HPDE6-E6E7 (cell line): ENCODE measurements at regions not wholly inside any gene's neighbourhood (a gene's known extent, or its start where the extent isn't known, plus 50 kb on each side); places are given as distances from the start of the nearest gene placed in this dataset.

Source experiments
- DNase-seq: peaks from one replicate; pipeline ENCODE4 v3.0.0; 2011; ENCODE audit warnings: missing footprints; ENCODE audit errors: extremely low spot score

GRCh38 chr9:118187408-118187807 is 483.2 kb downstream of the TLR4 start:
- no peak for DNase-seq

- no peak for DNase-seq
Observed at GRCh38 chr9:118189615-118190014, 485.4 kb downstream of the TLR4 start.

GRCh38 chr9:118192807-118193206 is 488.6 kb downstream of the TLR4 start:
- DNase-seq, result no peak

- no peak for DNase-seq
Observed at GRCh38 chr9:118209343-118209742, 505.1 kb downstream of the TLR4 start.

GRCh38 chr9:118215549-118215948 is 511.3 kb downstream of the TLR4 start:
- no peak for DNase-seq

GRCh38 chr9:118222375-118222774 is 518.2 kb downstream of the TLR4 start:
- no peak for DNase-seq

- DNase-seq, result no peak
Observed at GRCh38 chr9:118223111-118223510, 518.9 kb downstream of the TLR4 start.

GRCh38 chr9:118230329-118230728 is 526.1 kb downstream of the TLR4 start:
- DNase-seq, result no peak

- DNase-seq, result no peak
Observed at GRCh38 chr9:118236625-118237024, 532.4 kb downstream of the TLR4 start.

GRCh38 chr9:118238139-118238538 is 533.9 kb downstream of the TLR4 start:
- DNase-seq, result no peak

- DNase-seq, result no peak
Observed at GRCh38 chr9:118252027-118252426, 547.8 kb downstream of the TLR4 start.

- DNase-seq, result no peak
Observed at GRCh38 chr9:118262191-118262590, 558.0 kb downstream of the TLR4 start.

- DNase-seq, result no peak
Observed at GRCh38 chr9:118263949-118264348, 559.7 kb downstream of the TLR4 start.

- DNase-seq, result no peak
Observed at GRCh38 chr9:118268046-118268445, 563.8 kb downstream of the TLR4 start.

- no peak for DNase-seq
Observed at GRCh38 chr9:118269623-118270022, 565.4 kb downstream of the TLR4 start.

GRCh38 chr9:118271331-118271730 is 567.1 kb downstream of the TLR4 start:
- DNase-seq, result no peak

- no peak for DNase-seq
Observed at GRCh38 chr9:118271936-118272335, 567.7 kb downstream of the TLR4 start.

- DNase-seq, result no peak
Observed at GRCh38 chr9:118273048-118273447, 568.8 kb downstream of the TLR4 start.

- no peak for DNase-seq
Observed at GRCh38 chr9:118276784-118277183, 572.6 kb downstream of the TLR4 start.

- no peak for DNase-seq
Observed at GRCh38 chr9:118281772-118282171, 577.6 kb downstream of the TLR4 start.

- no peak for DNase-seq
Observed at GRCh38 chr9:118283488-118283887, 579.3 kb downstream of the TLR4 start.

- no peak for DNase-seq
Observed at GRCh38 chr9:118290116-118290515, 585.9 kb downstream of the TLR4 start.

GRCh38 chr9:118295413-118295812 is 591.2 kb downstream of the TLR4 start:
- no peak for DNase-seq

GRCh38 chr9:118302721-118303120 is 598.5 kb downstream of the TLR4 start:
- DNase-seq, result no peak

- DNase-seq, result no peak
Observed at GRCh38 chr9:118303216-118303615, 599.0 kb downstream of the TLR4 start.
